Activated naive CD8-positive, alpha-beta T cell treated with anti-CD3 and anti-CD28 coated beads, Interleukin-2, amount 10 ng/mL, durations not matched to agents 7 days and 5 days (primary cell): ENCODE measurements at regions not wholly inside any gene's neighbourhood (a gene's known extent, or its start where the extent isn't known, plus 50 kb on each side); places are given as distances from the start of the nearest gene placed in this dataset.
A peak's percentile ranks its signal among the peaks of the same experiment; 100 is the strongest.

Experiments used
- ATAC-seq: fragments of 150-1000 bp; cut with Tn5 transposase; one replicate; pipeline ENCODE4 v1.10.0; 2021; ENCODE audit warnings: low read depth, moderate library complexity
- POLR2A ChIA-PET: fragments of 350-600 bp; sonication (Branson Sonifier 250); formaldehyde crosslinking; loops from one replicate; lab custom pipeline; 2021; ENCODE audit warnings: antibody characterized with exemption; lab: Charles Lee
- DNase-seq: peaks from one replicate; pipeline ENCODE4 v3.0.0; 2021
- H3K27ac Mint-ChIP-seq: one replicate; pipeline ENCODE4 v1.8.0; 2022; ENCODE audit warnings: mild to moderate bottlenecking, mixed read lengths
- H3K27me3 Mint-ChIP-seq: one replicate; pipeline ENCODE4 v1.8.0; 2022; ENCODE audit warnings: mild to moderate bottlenecking, moderate library complexity, mixed read lengths
- H3K36me3 Mint-ChIP-seq: one replicate; pipeline ENCODE4 v1.8.0; 2021; ENCODE audit warnings: mild to moderate bottlenecking, mixed read lengths
- H3K4me1 Mint-ChIP-seq: one replicate; pipeline ENCODE4 v1.8.0; 2021; ENCODE audit warnings: mixed read lengths
- H3K4me3 Mint-ChIP-seq: one replicate; pipeline ENCODE4 v1.8.0; 2022; ENCODE audit warnings: mild to moderate bottlenecking, moderate library complexity, mixed read lengths
- H3K9me3 Mint-ChIP-seq: one replicate; pipeline ENCODE4 v1.8.0; 2021; ENCODE audit warnings: mixed read lengths

GRCh38 chr18:11327391-11328009, 178.1 kb upstream of the PIEZO2 start:
- POLR2A ChIA-PET, result no interaction called here
- H3K4me3 Mint-ChIP-seq, result no peak overlapping the region
- H3K36me3 Mint-ChIP-seq, result no peaks in the 10 kb centered on the region
- H3K27ac Mint-ChIP-seq, result no peak overlapping the region
- H3K4me1 Mint-ChIP-seq, result no peaks in the 10 kb centered on the region
- peaks cover 5% of the 10 kb centered on the region for H3K27me3 Mint-ChIP-seq
- H3K9me3 Mint-ChIP-seq, result no peaks in the 10 kb centered on the region
- DNase-seq (no peak), ATAC-seq (no peak)

GRCh38 chr18:11324956-11325882, 175.8 kb upstream of the PIEZO2 start:
- ATAC-seq (no peak), DNase-seq (no peak)
- H3K27ac Mint-ChIP-seq, result no peak overlapping the region
- no peaks in the 10 kb centered on the region for H3K36me3 Mint-ChIP-seq
- H3K9me3 Mint-ChIP-seq, result no peaks in the 10 kb centered on the region
- no peak overlapping the region for H3K4me3 Mint-ChIP-seq
- H3K4me1 Mint-ChIP-seq, result peaks cover 2% of the 10 kb centered on the region
- POLR2A ChIA-PET, result no interaction called here
- peaks cover 7% of the 10 kb centered on the region for H3K27me3 Mint-ChIP-seq

- H3K9me3 Mint-ChIP-seq, result no peaks in the 10 kb centered on the region
- ATAC-seq (no peak), DNase-seq (no peak)
- peaks cover 7% of the 10 kb centered on the region for H3K27me3 Mint-ChIP-seq
- H3K4me1 Mint-ChIP-seq, result peaks cover 2% of the 10 kb centered on the region
- no peak overlapping the region for H3K27ac Mint-ChIP-seq
- no peak overlapping the region for H3K4me3 Mint-ChIP-seq
- H3K36me3 Mint-ChIP-seq, result no peaks in the 10 kb centered on the region
- POLR2A ChIA-PET, result no interaction called here
Measured at GRCh38 chr18:11324510-11324909, 175.1 kb upstream of the PIEZO2 start.

- Mint-ChIP-seq H3K27ac (no peak overlapping the region), H3K27me3 (peaks cover 7% of the 10 kb centered on the region), H3K4me1 (peaks cover 2% of the 10 kb centered on the region), H3K36me3 (no peaks in the 10 kb centered on the region), H3K9me3 (no peaks in the 10 kb centered on the region), H3K4me3 (no peak overlapping the region)
- ATAC-seq (no peak), DNase-seq (no peak)
- POLR2A ChIA-PET, result no interaction called here
Measured at GRCh38 chr18:11323359-11323819, 174.0 kb upstream of the PIEZO2 start.

GRCh38 chr18:11322716-11323115, 173.3 kb upstream of the PIEZO2 start:
- DNase-seq (no peak), ATAC-seq (no peak)
- H3K9me3 Mint-ChIP-seq, result no peaks in the 10 kb centered on the region
- H3K4me1 Mint-ChIP-seq, result peaks cover 2% of the 10 kb centered on the region
- H3K27me3 Mint-ChIP-seq, result peaks cover 6% of the 10 kb centered on the region
- no peak overlapping the region for H3K27ac Mint-ChIP-seq
- no peaks in the 10 kb centered on the region for H3K36me3 Mint-ChIP-seq
- no peak overlapping the region for H3K4me3 Mint-ChIP-seq
- POLR2A ChIA-PET, result no interaction called here

- ATAC-seq (no peak), DNase-seq (no peak)
- Mint-ChIP-seq H3K36me3 (no peaks in the 10 kb centered on the region), H3K27ac (no peak overlapping the region), H3K4me3 (no peak overlapping the region), H3K4me1 (peaks cover 2% of the 10 kb centered on the region), H3K27me3 (peaks cover 6% of the 10 kb centered on the region), H3K9me3 (no peaks in the 10 kb centered on the region)
- POLR2A ChIA-PET, result no interaction called here
Measured at GRCh38 chr18:11322006-11322405, 172.6 kb upstream of the PIEZO2 start.

GRCh38 chr18:11320986-11321385, 171.6 kb upstream of the PIEZO2 start:
- Mint-ChIP-seq H3K36me3 (no peaks in the 10 kb centered on the region), H3K4me1 (peaks cover 2% of the 10 kb centered on the region), H3K4me3 (no peak overlapping the region), H3K27me3 (peaks cover 6% of the 10 kb centered on the region), H3K27ac (no peak overlapping the region), H3K9me3 (no peaks in the 10 kb centered on the region)
- no peak for DNase-seq
- ATAC-seq, result no peak
- POLR2A ChIA-PET, result no interaction called here

GRCh38 chr18:11316546-11316945, 167.2 kb upstream of the PIEZO2 start:
- ATAC-seq, result no peak
- Mint-ChIP-seq H3K4me3 (no peak overlapping the region), H3K9me3 (no peaks in the 10 kb centered on the region), H3K4me1 (peaks cover 2% of the 10 kb centered on the region), H3K27me3 (peaks cover 2% of the 10 kb centered on the region), H3K36me3 (no peaks in the 10 kb centered on the region), H3K27ac (no peak overlapping the region)
- no peak for DNase-seq
- POLR2A ChIA-PET, result no interaction called here

GRCh38 chr18:11310476-11311086, 161.2 kb upstream of the PIEZO2 start:
- ATAC-seq (no peak), DNase-seq (peak; percentile 33)
- Mint-ChIP-seq H3K4me1 (peaks cover 1% of the 10 kb centered on the region), H3K27ac (no peak overlapping the region), H3K9me3 (no peaks in the 10 kb centered on the region), H3K36me3 (no peaks in the 10 kb centered on the region), H3K4me3 (no peak overlapping the region), H3K27me3 (no peaks in the 10 kb centered on the region)
- POLR2A ChIA-PET, result no interaction called here

GRCh38 chr18:11309172-11309571, 159.8 kb upstream of the PIEZO2 start:
- Mint-ChIP-seq H3K4me1 (peaks cover 1% of the 10 kb centered on the region), H3K36me3 (no peaks in the 10 kb centered on the region), H3K9me3 (no peaks in the 10 kb centered on the region), H3K27me3 (no peaks in the 10 kb centered on the region), H3K27ac (no peak overlapping the region), H3K4me3 (no peak overlapping the region)
- DNase-seq (no peak), ATAC-seq (no peak)
- POLR2A ChIA-PET, result no interaction called here

- no peaks in the 10 kb centered on the region for H3K36me3 Mint-ChIP-seq
- H3K27ac Mint-ChIP-seq, result no peak overlapping the region
- ATAC-seq, result no peak
- peaks cover 1% of the 10 kb centered on the region for H3K4me1 Mint-ChIP-seq
- DNase-seq, result no peak
- H3K4me3 Mint-ChIP-seq, result no peak overlapping the region
- POLR2A ChIA-PET, result no interaction called here
- H3K9me3 Mint-ChIP-seq, result peaks cover 2% of the 10 kb centered on the region
- no peaks in the 10 kb centered on the region for H3K27me3 Mint-ChIP-seq
Measured at GRCh38 chr18:11308499-11308898, 159.1 kb upstream of the PIEZO2 start.

GRCh38 chr18:11307716-11308115, 158.3 kb upstream of the PIEZO2 start:
- DNase-seq, result no peak
- Mint-ChIP-seq H3K27me3 (no peaks in the 10 kb centered on the region), H3K36me3 (no peaks in the 10 kb centered on the region), H3K4me1 (peaks cover 1% of the 10 kb centered on the region), H3K4me3 (no peak overlapping the region), H3K9me3 (peaks cover 2% of the 10 kb centered on the region), H3K27ac (no peak overlapping the region)
- POLR2A ChIA-PET, result no interaction called here
- no peak for ATAC-seq

GRCh38 chr18:11305507-11305906, 156.1 kb upstream of the PIEZO2 start:
- H3K36me3 Mint-ChIP-seq, result no peaks in the 10 kb centered on the region
- H3K27me3 Mint-ChIP-seq, result no peaks in the 10 kb centered on the region
- ATAC-seq (no peak), DNase-seq (no peak)
- H3K27ac Mint-ChIP-seq, result no peak overlapping the region
- peaks cover 4% of the 10 kb centered on the region for H3K9me3 Mint-ChIP-seq
- POLR2A ChIA-PET, result no interaction called here
- peaks cover 1% of the 10 kb centered on the region for H3K4me1 Mint-ChIP-seq
- no peak overlapping the region for H3K4me3 Mint-ChIP-seq
